ENCODE measurements at regions not wholly inside any gene's neighbourhood (a gene's known extent, or its start where the extent isn't known, plus 50 kb on each side); places are given as distances from the start of the nearest gene placed in this dataset.

DNA sequence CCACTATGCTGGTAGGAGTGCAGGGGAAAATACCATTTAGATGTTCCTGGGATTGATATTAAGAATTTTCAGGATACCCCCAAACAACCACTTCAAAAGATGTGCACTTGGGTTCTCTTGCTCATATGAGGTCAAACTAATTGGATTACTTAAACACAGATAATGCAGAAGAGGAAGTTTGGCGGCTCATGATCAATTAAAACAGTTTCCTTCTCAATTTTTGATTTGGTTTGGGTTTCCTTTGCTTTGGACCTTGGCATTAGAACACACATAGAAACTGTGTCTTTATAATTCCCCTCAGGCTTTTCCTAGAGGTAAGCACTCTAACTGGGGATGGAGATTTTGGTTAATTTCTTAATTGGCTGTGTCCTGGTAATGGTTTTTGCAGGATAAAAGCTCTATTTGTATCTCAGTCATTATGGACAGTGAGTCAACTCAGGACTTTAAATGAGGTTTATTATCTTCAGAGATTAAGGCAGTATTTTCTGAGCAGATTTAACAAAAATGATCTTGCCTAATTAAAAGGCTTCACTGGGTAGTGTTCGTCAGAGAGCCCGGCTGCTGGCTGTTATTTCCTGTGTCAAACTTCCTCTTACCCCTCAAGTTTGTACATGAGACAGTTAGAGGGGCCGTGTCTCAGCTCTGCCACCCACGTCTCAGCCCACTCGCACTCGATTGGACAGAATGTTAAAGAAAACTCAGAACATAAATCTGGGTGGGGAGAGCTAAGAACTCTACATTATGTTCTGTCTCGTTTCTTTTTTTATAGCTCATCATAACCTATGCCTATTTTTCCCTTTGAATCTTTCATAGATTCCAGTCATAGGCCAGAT, 50.3 kb upstream of the PREP start:
- DNase-seq (ENCODE audit: low spot score), result no peak
